Sigmoid colon (tissue), 4 donors: ENCODE measurements at regions not wholly inside any gene's neighbourhood (a gene's known extent, or its start where the extent isn't known, plus 50 kb on each side); places are given as distances from the start of the nearest gene placed in this dataset.
"Not testable (repeated sequence)": the region's sequence is repeated elsewhere in the genome, so short reads cannot be mapped to it uniquely, and the experiment has no call there.

Experiments used
- POLR2A ChIP-seq, 2 donors: fragments of 450-650 bp; IDR thresholded peaks; one replicate each; pipeline ENCODE4 v1.6.1; 2016; ENCODE audit warnings: antibody characterized with exemption in 2 of 2, mild to moderate bottlenecking in 2 of 2, moderate library complexity in 2 of 2
- POLR2AphosphoS5 ChIP-seq, 4 donors: sonication (generic); formaldehyde crosslinking; IDR thresholded peaks; one replicate each; pipeline ENCODE4 v1.6.1; 2017; ENCODE audit warnings: antibody characterized with exemption in 4 of 4
- TF ChIP-seq, protein P1 (sequence below), 4 experiments: fragments of 450-650 bp in 3 of 4; fragments of 200-600 bp in 1 of 4; IDR thresholded peaks; one replicate each; pipeline ENCODE4 v1.5.1; 2016 to 2019; ENCODE audit warnings: antibody characterized with exemption in 4 of 4, mild to moderate bottlenecking in 3 of 4, moderate library complexity in 2 of 4

DNA sequence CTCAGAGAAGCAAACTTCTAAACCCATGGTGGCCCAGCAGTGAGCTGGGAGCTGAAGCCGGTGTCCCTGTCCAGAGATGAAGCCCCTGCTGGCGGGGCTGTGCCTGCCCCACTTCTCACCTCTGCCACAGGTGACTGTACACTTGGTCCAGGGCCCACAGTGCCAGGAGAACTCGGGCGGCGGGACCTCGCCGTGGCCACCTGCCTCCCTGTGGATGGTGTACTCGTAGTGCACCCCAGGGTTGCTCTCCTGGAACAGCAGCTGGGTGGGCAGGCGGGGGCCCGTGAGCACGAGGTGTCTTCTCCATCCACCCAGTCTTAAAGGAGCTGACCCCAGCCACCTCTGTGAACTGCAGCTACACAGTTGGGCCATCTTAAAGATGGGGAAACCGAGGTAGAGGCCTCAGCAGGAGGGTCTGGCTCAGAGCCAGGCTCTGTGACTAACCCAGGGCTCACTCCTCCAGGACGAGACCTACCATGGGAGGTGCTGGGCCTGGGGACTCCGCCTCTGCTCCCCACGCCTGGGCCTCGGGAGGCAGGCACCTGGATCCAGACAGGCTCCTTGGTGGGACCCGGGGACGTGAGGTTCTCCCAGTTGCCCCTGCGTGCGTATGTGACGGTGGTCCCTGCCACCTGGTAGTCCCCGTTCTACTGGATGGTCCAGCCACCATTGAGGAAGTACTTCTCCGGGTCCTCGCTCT lies 113.1 kb upstream of the AKAP13 start:
- TF ChIP-seq, protein P1, sequence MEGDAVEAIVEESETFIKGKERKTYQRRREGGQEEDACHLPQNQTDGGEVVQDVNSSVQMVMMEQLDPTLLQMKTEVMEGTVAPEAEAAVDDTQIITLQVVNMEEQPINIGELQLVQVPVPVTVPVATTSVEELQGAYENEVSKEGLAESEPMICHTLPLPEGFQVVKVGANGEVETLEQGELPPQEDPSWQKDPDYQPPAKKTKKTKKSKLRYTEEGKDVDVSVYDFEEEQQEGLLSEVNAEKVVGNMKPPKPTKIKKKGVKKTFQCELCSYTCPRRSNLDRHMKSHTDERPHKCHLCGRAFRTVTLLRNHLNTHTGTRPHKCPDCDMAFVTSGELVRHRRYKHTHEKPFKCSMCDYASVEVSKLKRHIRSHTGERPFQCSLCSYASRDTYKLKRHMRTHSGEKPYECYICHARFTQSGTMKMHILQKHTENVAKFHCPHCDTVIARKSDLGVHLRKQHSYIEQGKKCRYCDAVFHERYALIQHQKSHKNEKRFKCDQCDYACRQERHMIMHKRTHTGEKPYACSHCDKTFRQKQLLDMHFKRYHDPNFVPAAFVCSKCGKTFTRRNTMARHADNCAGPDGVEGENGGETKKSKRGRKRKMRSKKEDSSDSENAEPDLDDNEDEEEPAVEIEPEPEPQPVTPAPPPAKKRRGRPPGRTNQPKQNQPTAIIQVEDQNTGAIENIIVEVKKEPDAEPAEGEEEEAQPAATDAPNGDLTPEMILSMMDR (IDR thresholded peaks at IDR 0.05) = not testable (repeated sequence)
- TF ChIP-seq POLR2AphosphoS5, POLR2A (IDR thresholded peaks at IDR 0.05): not testable (repeated sequence)
